Dedifferentiated amniotic fluid mesenchymal stem cell (primary cell): ENCODE measurements at regions not wholly inside any gene's neighbourhood (a gene's known extent, or its start where the extent isn't known, plus 50 kb on each side); places are given as distances from the start of the nearest gene placed in this dataset.

ENCODE experiments used
- DNase-seq: peaks from one replicate; pipeline ENCODE4 v3.0.0-alpha.2; 2016; ENCODE audit errors: extremely low spot score

- no peak for DNase-seq
Measured at GRCh38 chr20:54364365-54364764, 111.0 kb upstream of the DOK5 start.

GRCh38 chr20:54364919-54365318 lies 110.5 kb upstream of the DOK5 start:
- DNase-seq, result no peak

GRCh38 chr20:54366669-54367344 lies 108.6 kb upstream of the DOK5 start:
- DNase-seq, result no peak

- DNase-seq, result no peak
Measured at GRCh38 chr20:54368570-54368969, 106.8 kb upstream of the DOK5 start.

GRCh38 chr20:54372313-54372712 lies 103.1 kb upstream of the DOK5 start:
- DNase-seq, result no peak

- DNase-seq, result no peak
Measured at GRCh38 chr20:54377992-54378773, 97.2 kb upstream of the DOK5 start.

GRCh38 chr20:54379893-54380584 lies 95.4 kb upstream of the DOK5 start:
- no peak for DNase-seq

- no peak for DNase-seq
Measured at GRCh38 chr20:54382419-54382818, 93.0 kb upstream of the DOK5 start.

GRCh38 chr20:54385746-54386145 lies 89.6 kb upstream of the DOK5 start:
- DNase-seq, result no peak

- DNase-seq, result no peak
Measured at GRCh38 chr20:54389596-54390280, 85.7 kb upstream of the DOK5 start.

GRCh38 chr20:54397292-54398140 lies 77.9 kb upstream of the DOK5 start:
- DNase-seq, result no peak

GRCh38 chr20:54398814-54399213 lies 76.6 kb upstream of the DOK5 start:
- DNase-seq, result no peak

GRCh38 chr20:54405540-54405939 lies 69.9 kb upstream of the DOK5 start:
- DNase-seq, result no peak

GRCh38 chr20:54407459-54407858 lies 67.9 kb upstream of the DOK5 start:
- DNase-seq, result no peak

GRCh38 chr20:54415967-54416366 lies 59.4 kb upstream of the DOK5 start:
- DNase-seq, result no peak

GRCh38 chr20:54416770-54417169 lies 58.6 kb upstream of the DOK5 start:
- DNase-seq, result no peak

GRCh38 chr20:54419531-54419930 lies 55.9 kb upstream of the DOK5 start:
- DNase-seq, result no peak
